ENCODE measurements at regions not wholly inside any gene's neighbourhood (a gene's known extent, or its start where the extent isn't known, plus 50 kb on each side); places are given as distances from the start of the nearest gene placed in this dataset.

DNA sequence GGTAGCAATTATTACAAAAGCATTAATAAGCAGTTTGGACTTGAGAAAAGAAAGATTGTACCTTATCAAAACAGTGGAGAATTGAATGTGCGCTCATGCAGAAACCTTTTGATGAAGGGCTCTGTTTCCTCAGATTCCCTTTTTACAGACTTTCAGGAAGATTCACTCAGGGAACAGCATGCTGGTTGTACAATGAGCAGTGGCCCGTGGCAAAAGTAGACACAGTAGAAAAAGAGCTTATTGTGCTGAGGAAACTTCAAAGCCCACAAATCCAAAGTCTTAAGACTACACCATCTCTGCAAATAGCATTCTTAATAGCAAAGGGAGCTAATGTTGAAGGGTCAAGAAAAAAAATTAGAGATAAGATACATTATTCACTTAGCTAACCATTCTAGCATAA lies 858.9 kb downstream of the PDHA2 start:
- intact Hi-C loops (cut with DNase I): no loop called here
- DNase-seq: no peak

DNA sequence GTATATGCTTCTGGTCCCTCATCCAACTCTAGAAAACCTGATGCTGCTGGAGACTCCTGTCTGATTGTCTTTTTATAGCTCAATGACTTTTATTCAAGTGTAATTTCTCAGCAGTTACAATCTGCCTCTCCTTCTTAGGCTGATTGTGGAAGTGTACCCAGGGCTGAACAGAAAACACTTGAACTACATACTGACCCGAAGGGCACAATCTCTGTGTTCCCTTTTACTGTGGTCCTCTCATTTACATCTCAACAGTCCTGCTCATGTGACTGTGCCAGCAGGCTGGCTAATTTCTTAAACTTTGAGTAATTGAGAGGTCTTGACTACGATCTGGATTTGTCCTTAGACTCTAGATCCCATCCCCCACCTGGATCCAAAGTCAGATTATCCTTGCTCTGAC lies 863.4 kb downstream of the PDHA2 start:
- intact Hi-C loops (cut with DNase I): no loop called here
- no peak for DNase-seq

GRCh38 chr4:96708766-96709165 lies 868.9 kb downstream of the PDHA2 start:
- no peak for DNase-seq
- intact Hi-C loops (cut with DNase I): no loop called here

DNA sequence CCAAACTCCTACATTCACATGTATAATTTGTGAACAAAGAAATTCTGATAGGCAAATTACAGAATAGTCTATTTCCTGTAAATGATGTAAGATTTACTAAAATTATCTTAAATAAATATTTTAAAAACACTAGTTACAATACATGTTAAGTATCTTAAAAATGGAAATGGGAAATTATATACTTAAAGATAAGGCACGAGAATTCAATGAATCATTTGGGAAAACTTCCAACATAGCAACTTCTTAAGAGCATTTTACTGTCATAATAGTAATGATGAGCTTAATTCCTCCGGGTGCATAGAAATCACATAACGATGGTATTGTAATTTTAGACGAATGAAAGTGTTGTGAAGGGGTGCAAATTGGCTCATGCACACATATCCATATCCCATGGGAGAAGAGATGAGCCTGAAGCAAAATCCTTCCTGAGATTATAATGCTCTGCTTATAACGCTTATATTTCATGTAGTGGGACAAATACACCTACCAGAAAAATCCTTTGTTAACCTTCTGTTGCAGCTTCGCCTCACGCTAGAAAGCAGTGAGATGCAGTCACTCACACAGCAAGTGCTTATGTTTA lies 873.5 kb downstream of the PDHA2 start:
- DNase-seq: peak in 2 of 42 donors; percentile 2 to 7

DNA sequence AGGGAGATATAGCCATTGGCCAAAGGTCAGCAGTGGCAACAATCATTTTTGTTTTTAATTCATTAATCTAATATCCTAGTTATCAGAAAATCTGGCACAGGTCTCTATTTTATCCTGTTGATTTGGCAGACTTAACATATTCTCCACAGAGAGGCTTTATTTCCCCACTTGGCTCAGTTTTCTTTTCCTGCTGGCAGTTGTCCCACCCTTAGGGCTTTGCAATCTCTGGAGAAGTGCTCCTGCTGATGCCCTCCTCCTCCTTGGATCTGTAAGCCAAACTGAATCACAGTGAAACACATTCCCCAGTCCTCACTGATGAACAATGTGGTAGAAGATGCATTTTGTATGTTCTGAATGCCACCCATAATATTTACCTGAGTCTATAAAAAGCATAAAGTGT lies 889.7 kb downstream of the PDHA2 start:
- intact Hi-C loops (cut with DNase I): no loop called here
- DNase-seq: peak in 3 of 42 donors; percentile 11 to 38 (median 25)

More for the DNA sequence above, 873.5 kb downstream of the PDHA2 start:
- intact Hi-C loops (cut with DNase I): no loop called here

GRCh38 chr4:96730432-96730831 lies 890.5 kb downstream of the PDHA2 start:
- intact Hi-C loops (cut with DNase I): no loop called here
- no peak for DNase-seq

DNA sequence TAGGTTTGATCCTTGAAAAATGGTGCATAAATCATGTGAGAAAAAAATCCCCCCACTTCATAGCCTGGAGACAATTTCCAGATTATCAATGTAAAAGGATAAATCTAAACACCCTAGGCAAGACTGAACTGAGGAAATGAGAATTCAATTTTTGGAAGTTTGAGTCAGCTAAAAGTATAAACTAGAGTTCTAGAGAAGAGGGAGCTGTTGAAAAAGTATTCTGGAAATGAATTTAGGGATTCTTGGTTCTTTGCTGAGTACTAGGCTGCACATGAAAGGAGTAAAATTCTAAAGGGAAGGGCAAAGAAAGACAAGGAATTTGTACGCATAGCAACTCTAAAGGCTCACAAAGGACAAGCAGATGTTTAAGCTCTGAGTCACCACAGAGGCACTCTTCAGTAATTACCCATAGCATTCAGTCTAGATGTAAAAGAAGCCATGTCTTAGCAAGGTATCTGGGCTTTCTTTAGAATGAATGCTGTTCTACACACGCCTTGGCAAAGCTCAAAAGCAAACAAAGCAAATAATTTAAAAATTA lies 896.5 kb downstream of the PDHA2 start:
- DNase-seq: no peak
- intact Hi-C loops (cut with DNase I): no loop called here

GRCh38 chr4:96739101-96739500 lies 899.2 kb downstream of the PDHA2 start:
- no peak for DNase-seq
- intact Hi-C loops (cut with DNase I): no loop called here

- no peak for DNase-seq
- intact Hi-C loops (cut with DNase I): no loop called here
Observed at GRCh38 chr4:96742332-96743014, 902.6 kb downstream of the PDHA2 start.

GRCh38 chr4:96744676-96745075 lies 904.8 kb downstream of the PDHA2 start:
- intact Hi-C loops (cut with DNase I): no loop called here
- no peak for DNase-seq

DNA sequence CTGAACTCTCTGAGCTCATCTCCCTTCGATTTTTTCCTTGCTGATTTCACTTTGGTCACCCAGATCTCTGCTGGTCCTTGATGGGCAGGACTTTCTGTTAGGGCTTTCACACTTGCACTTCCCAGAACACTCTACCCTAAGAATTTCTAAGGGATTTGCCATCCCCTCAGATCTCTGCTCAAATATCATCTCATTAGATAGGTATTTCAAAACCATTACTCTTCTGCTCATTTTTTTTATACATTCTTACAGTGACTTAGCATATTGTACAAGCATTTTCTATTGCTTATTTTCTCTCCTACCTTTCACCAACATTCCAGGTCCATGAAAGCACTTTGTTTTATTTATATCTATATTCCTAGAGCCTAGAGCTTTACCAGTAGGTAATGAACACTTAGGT lies 913.3 kb downstream of the PDHA2 start:
- no peak for DNase-seq
- intact Hi-C loops (cut with DNase I): no loop called here

- no peak for DNase-seq
- intact Hi-C loops (cut with DNase I): no loop called here
Observed at GRCh38 chr4:96755569-96756484, 915.9 kb downstream of the PDHA2 start.

GRCh38 chr4:96756584-96756983 lies 916.7 kb downstream of the PDHA2 start:
- no peak for DNase-seq
- intact Hi-C loops (cut with DNase I): no loop called here

GRCh38 chr4:96763546-96763945 lies 923.7 kb downstream of the PDHA2 start:
- DNase-seq: no peak
- intact Hi-C loops (cut with DNase I): no loop called here

GRCh38 chr4:96766359-96766758 lies 926.5 kb downstream of the PDHA2 start:
- intact Hi-C loops (cut with DNase I): no loop called here
- DNase-seq: no peak

- intact Hi-C loops (cut with DNase I): no loop called here
- no peak for DNase-seq
Observed at GRCh38 chr4:96767815-96768480, 928.1 kb downstream of the PDHA2 start.

DNA sequence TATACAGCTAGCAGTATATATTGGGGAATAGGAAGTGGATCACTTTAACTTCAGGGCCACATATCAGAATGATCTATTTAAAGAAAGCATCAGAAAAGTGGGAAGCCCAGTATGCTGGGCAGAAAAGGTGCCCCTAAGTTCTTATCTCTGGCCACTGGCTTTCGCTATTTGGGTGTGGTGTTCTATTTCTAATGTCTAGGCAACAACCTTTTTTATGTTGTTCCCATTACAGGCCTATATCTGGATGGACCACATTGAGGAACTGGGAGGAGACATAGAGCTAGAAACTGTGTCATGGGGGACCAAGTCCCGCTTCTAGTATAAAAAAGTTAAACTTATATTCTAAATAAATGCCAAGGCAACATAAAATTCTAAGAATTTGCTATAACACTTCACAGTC lies 935.6 kb downstream of the PDHA2 start:
- no peak for DNase-seq
- intact Hi-C loops (cut with DNase I): no loop called here

DNA sequence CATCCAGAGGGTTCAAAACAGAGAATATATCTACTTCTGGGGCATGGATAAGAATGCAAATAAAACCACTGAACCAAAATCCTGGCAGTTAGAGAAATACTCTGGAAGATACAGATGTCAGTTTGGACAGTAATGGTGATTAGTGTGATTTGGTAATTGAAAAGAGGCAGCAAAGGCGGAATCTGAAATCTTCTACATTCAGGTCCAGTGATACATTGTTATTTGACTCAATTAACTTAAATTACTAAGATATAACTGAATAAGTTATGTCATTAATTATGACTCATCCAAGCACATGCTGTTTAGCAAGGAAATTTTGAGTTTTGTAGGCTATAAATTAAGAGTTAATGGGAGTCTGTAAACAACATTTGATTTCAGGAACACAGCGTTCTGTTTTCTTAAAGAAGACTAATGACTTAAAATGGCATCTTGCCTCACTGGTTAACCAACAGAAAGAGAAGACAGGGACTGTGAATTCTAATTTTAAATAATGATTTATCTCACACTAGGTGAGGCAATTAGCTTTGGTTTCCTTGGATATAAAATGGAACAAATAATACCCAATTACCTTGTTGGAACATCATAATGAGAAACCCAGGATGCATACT lies 937.1 kb downstream of the PDHA2 start:
- intact Hi-C loops (cut with DNase I): no loop called here
- DNase-seq: no peak

DNA sequence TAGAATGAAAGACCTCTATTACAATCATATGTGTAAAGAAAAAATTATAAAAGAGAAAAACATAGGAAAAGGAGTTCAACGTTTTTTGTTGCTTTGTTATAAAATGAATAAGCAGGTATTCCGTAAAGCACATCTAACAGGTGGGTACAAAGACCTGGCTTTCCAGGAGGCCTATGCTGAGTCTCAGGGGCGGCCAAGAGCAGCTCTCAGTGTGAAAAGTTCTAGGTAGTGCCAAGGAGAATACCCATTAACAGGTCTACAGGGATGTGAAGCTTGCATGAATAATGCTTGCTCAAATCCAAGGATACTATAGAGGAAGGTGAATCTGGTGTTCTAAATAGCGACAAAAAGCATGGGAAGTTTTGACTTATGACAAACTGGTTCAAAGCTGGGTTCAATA lies 944.4 kb downstream of the PDHA2 start:
- DNase-seq: no peak
- intact Hi-C loops (cut with DNase I): no loop called here
